Ovary (tissue), 3 donors: ENCODE measurements at regions not wholly inside any gene's neighbourhood (a gene's known extent, or its start where the extent isn't known, plus 50 kb on each side); places are given as distances from the start of the nearest gene placed in this dataset.

Experiments used
- CTCF ChIP-seq, 3 donors: fragments of 450-650 bp in 2 of 3; fragments of 200-600 bp in 1 of 3; IDR thresholded peaks; one replicate each; pipeline versions ENCODE4 v1.5.1 to v1.8.0; 2016 to 2022; ENCODE audit warnings: antibody characterized with exemption in 3 of 3, mild to moderate bottlenecking in 1 of 3
- EP300 ChIP-seq: sonication (generic); formaldehyde crosslinking; IDR thresholded peaks from one replicate; pipeline ENCODE4 v1.6.1; 2017; ENCODE audit warnings: antibody characterized with exemption
- donor health status: DM: no; HTN: no; CAD: no.

GRCh38 chr4:124514588-124514987 lies 197.9 kb downstream of the ANKRD50 start:
- TF ChIP-seq CTCF (IDR thresholded peaks at IDR 0.05) (no peak), EP300 (no peak)
